ENCODE measurements at regions not wholly inside any gene's neighbourhood (a gene's known extent, or its start where the extent isn't known, plus 50 kb on each side); places are given as distances from the start of the nearest gene placed in this dataset.

- FAIRE-seq = no peak
- TF ChIP-seq CTCF (IDR thresholded peaks at IDR 0.05; ENCODE audit: extremely low read depth in 1 of 2, insufficient read depth in 1 of 2, low read depth in 1 of 2, low read length in 2 of 2) (no peak), POLR2A (IDR thresholded peaks at IDR 0.05; ENCODE audit: low read depth, low read length) (no peak), MAX (IDR thresholded peaks at IDR 0.05; ENCODE audit: insufficient read depth, insufficient read length) (no peak), EZH2 (IDR thresholded peaks at IDR 0.05; ENCODE audit: borderline replicate concordance, low read depth, low read length, severe bottlenecking) (no peak), MYC (IDR thresholded peaks at IDR 0.05; ENCODE audit: low read depth, low read length) (no peak), POLR2AphosphoS5 (IDR thresholded peaks at IDR 0.05; ENCODE audit: insufficient read depth, low read depth, low read length) (no peak), JUN (IDR thresholded peaks at IDR 0.05; ENCODE audit: borderline replicate concordance, insufficient read depth, insufficient read length, low read depth) (no peak), GATA2 (IDR thresholded peaks at IDR 0.05; ENCODE audit: insufficient read depth, insufficient read length, low read depth, low read length) (no peak), FOS (IDR thresholded peaks at IDR 0.05; ENCODE audit: borderline replicate concordance, insufficient read depth, low read length) (no peak)
- CTCF ChIA-PET = no interaction called here
Measured at GRCh38 chr11:119874660-119875238, 145.7 kb upstream of the NECTIN1 start.

More at GRCh38 chr11:119874660-119875238, 145.7 kb upstream of the NECTIN1 start:
- no peaks in the 10 kb centered on the region for H4K20me1 ChIP-seq (replicated peaks; ENCODE audit: control insufficient read depth, extremely low read depth, insufficient read depth, low read length)
- H3K9me1 ChIP-seq (replicated peaks; ENCODE audit: control insufficient read depth, extremely low read depth, insufficient read depth, low read length) = no peaks in the 10 kb centered on the region
- no peak overlapping the region for H3K4me3 ChIP-seq (replicated peaks in 1 of 3; ENCODE audit: insufficient read depth in 1 of 3, low read depth in 1 of 3, low read length in 3 of 3)
- DNase-seq (ENCODE audit: low read depth, low spot score) = no peak
- no peak overlapping the region for H3K9ac ChIP-seq (replicated peaks; ENCODE audit: extremely low read depth, insufficient read depth, low read length)
- no peaks in the 10 kb centered on the region for H3K9me3 ChIP-seq (replicated peaks; ENCODE audit: control insufficient read depth, insufficient read depth, low read length)
- no peaks in the 10 kb centered on the region for H3K4me1 ChIP-seq (ENCODE audit: control insufficient read depth, extremely low read depth, insufficient read depth, low read length)
- intact Hi-C loops (cut with micrococcal nuclease) = no loop called here
- no peaks in the 10 kb centered on the region for H3K79me2 ChIP-seq (ENCODE audit: control insufficient read depth, insufficient read depth, low read length)
- H3K27me3 ChIP-seq (ENCODE audit: control insufficient read depth in 2 of 2, insufficient read depth in 2 of 2, low read length in 2 of 2) = no peaks in the 10 kb centered on the region
- H2AFZ ChIP-seq (ENCODE audit: low read depth, low read length) = no peak overlapping the region
- POLR2A ChIA-PET = no interaction called here
- H3K27ac ChIP-seq (ENCODE audit: insufficient read depth, low read depth, low read length) = no peak overlapping the region
- BruUV-seq (replicated peaks) = no TSS peak
- dilution Hi-C loops (cut with MboI; ENCODE audit: extremely low pct_ligation_motif_present, low sequenced_read_pairs) = no loop called here
- H3K36me3 ChIP-seq (ENCODE audit: control insufficient read depth in 2 of 2, extremely low read depth in 1 of 2, insufficient read depth in 2 of 2, low read length in 2 of 2) = no peaks in the 10 kb centered on the region
- no peak overlapping the region for H3K4me2 ChIP-seq (ENCODE audit: insufficient read depth, low read length)

All from endothelial cell of umbilical vein (primary cell).